HepG2 (cell line): ENCODE measurements at regions not wholly inside any gene's neighbourhood (a gene's known extent, or its start where the extent isn't known, plus 50 kb on each side); places are given as distances from the start of the nearest gene placed in this dataset.

Experiments used
- ATAC-seq: fragments of 200-7000 bp; cut with Tn5 transposase; 3 replicates; pipeline ENCODE4 v1.9.1; 2020; ENCODE audit warnings: mild to moderate bottlenecking, moderate library complexity
- BruUV-seq: library from RNA; stranded (reverse); fragments of 400-500 nt; replicated peaks from 2 replicates; lab custom pipeline; 2021; lab: Mats Ljungman, UMichigan
- CTCF ChIA-PET: fragments of 300-600 bp; formaldehyde crosslinking; extraction: SDS; loops from one replicate; lab custom pipeline; 2021; ENCODE audit warnings: low total read pairs, inconsistent platforms, low intra/inter-chr PET ratio; lab: Yijun Ruan, JAX
- POLR2A ChIA-PET: fragments of 350-600 bp; sonication (Branson Sonifier 250); formaldehyde crosslinking; loops from one replicate; lab custom pipeline; 2020; ENCODE audit warnings: antibody characterized with exemption, inconsistent platforms; lab: Yijun Ruan, JAX
- DNase-seq: peaks from one replicate; pipeline ENCODE4 v3.0.0-alpha.2; 2015; ENCODE audit warnings: low spot score
- FAIRE-seq: peaks from 3 replicates; lab custom pipeline; 2011; peaks lifted over from hg19 to GRCh38; lab: Jason Lieb, UNC
- H2AFZ ChIP-seq: one replicate; pipeline ENCODE4 v1.6.1; 2011; ENCODE audit warnings: low read length, inconsistent platforms
- H3K27ac ChIP-seq: fragments of 300-600 bp; 3 replicates; pipeline ENCODE4 v1.8.0; 2011; ENCODE audit warnings: mixed run types, mild to moderate bottlenecking, mixed read lengths, low read length, inconsistent platforms; ENCODE audit not compliant: insufficient read depth; ENCODE audit errors: extremely low read length
- H3K27me3 ChIP-seq, 2 experiments: fragments of 200-600 bp in 1 of 2; 2 replicates in 1 of 2; 3 replicates in 1 of 2; pipeline versions ENCODE4 v1.6.0 to v1.8.0; 2011; ENCODE audit warnings: low read length in 2 of 2, mild to moderate bottlenecking in 2 of 2, moderate library complexity in 2 of 2, inconsistent platforms in 1 of 2; ENCODE audit not compliant: insufficient read depth in 2 of 2, control insufficient read depth in 1 of 2
- H3K36me3 ChIP-seq, 2 experiments: fragments of 200-600 bp in 1 of 2; replicated peaks in 1 of 2; 2 replicates in 1 of 2; 3 replicates in 1 of 2; pipeline versions ENCODE4 v1.5.1 to v1.8.0; 2011; ENCODE audit warnings: low read length in 2 of 2, inconsistent platforms in 1 of 2; ENCODE audit not compliant: insufficient read depth in 2 of 2, control insufficient read depth in 1 of 2
- H3K4me1 ChIP-seq: 2 replicates; pipeline ENCODE4 v1.5.1; 2012; ENCODE audit warnings: low read length, inconsistent platforms; ENCODE audit not compliant: insufficient read depth
- H3K4me2 ChIP-seq: 2 replicates; pipeline ENCODE4 v1.6.0; 2011; ENCODE audit warnings: low read depth, low read length, inconsistent platforms
- H3K4me3 ChIP-seq, 3 experiments: fragments of 200-600 bp in 1 of 3; sonication (generic), shearing (Covaris generic) in 1 of 3; replicated peaks in 1 of 3; 2 replicates each; pipeline ENCODE4 v1.5.1; 2011 to 2016; ENCODE audit warnings: low read length in 3 of 3, inconsistent platforms in 2 of 3, low read depth in 2 of 3, mild to moderate bottlenecking in 2 of 3, control low read depth in 1 of 3, mixed read lengths in 1 of 3; ENCODE audit not compliant: insufficient read depth in 1 of 3
- H3K79me2 ChIP-seq: one replicate; pipeline ENCODE4 v1.6.1; 2011; ENCODE audit warnings: low read length, inconsistent platforms; ENCODE audit not compliant: insufficient read depth
- H3K9ac ChIP-seq: 2 replicates; pipeline ENCODE4 v1.6.0; 2011; ENCODE audit warnings: mild to moderate bottlenecking, low read depth, low read length, inconsistent platforms; ENCODE audit not compliant: insufficient read depth
- H3K9me3 ChIP-seq: 2 replicates; pipeline ENCODE4 v1.5.1; 2012; ENCODE audit warnings: mild to moderate bottlenecking, low read length
- H4K20me1 ChIP-seq: 2 replicates; pipeline ENCODE4 v1.6.0; 2011; ENCODE audit warnings: inconsistent platforms, mild to moderate bottlenecking, low read length, moderate library complexity; ENCODE audit not compliant: insufficient read depth
- E2F2 ChIP-seq: sonication (generic); formaldehyde crosslinking; IDR thresholded peaks from 2 replicates; pipeline ENCODE4 v1.4.0; 2020; ENCODE audit warnings: missing genetic modification reagents, borderline replicate concordance
- MAFK ChIP-seq, 2 experiments: IDR thresholded peaks in 1 of 2; conservative IDR thresholded peaks in 1 of 2; 2 replicates each; pipeline ENCODE4 v1.6.1; 2011; ENCODE audit warnings: improper control_type of control experiment in 2 of 2, low read length in 2 of 2
- NFKBIZ ChIP-seq: IDR thresholded peaks from 2 replicates; pipeline ENCODE4 v1.6.1; 2018; ENCODE audit warnings: missing genetic modification reagents, missing compliant biosample characterization
- RARG ChIP-seq: sonication (generic); formaldehyde crosslinking; IDR thresholded peaks from 2 replicates; pipeline ENCODE4 v1.4.0; 2020; ENCODE audit warnings: low read depth, mild to moderate bottlenecking, missing genetic modification reagents
- WIZ ChIP-seq: sonication (generic); formaldehyde crosslinking; IDR thresholded peaks from 2 replicates; pipeline ENCODE4 v1.5.1; 2020; ENCODE audit warnings: mild to moderate bottlenecking, missing genetic modification reagents
- XBP1 ChIP-seq: sonication (generic); formaldehyde crosslinking; IDR thresholded peaks from 2 replicates; pipeline ENCODE4 v1.5.0; 2020; ENCODE audit warnings: missing genetic modification reagents
- ZBTB44 ChIP-seq: sonication (generic); formaldehyde crosslinking; IDR thresholded peaks from 2 replicates; pipeline ENCODE4 v1.4.0; 2020; ENCODE audit warnings: missing genetic modification reagents
- ZBTB7B ChIP-seq: sonication (generic); formaldehyde crosslinking; IDR thresholded peaks from 2 replicates; pipeline ENCODE4 v1.4.0; 2020; ENCODE audit warnings: missing genetic modification reagents
- ZNF670 ChIP-seq: sonication (generic); formaldehyde crosslinking; IDR thresholded peaks from 2 replicates; pipeline ENCODE4 v1.8.0; 2022; ENCODE audit warnings: mild to moderate bottlenecking, missing genetic modification reagents, borderline replicate concordance
- ZSCAN9 ChIP-seq: IDR thresholded peaks from 2 replicates; pipeline ENCODE4 v1.6.1; 2016; ENCODE audit warnings: borderline replicate concordance
- WGBS: methylation state at CpG from one replicate; pipeline ENCODE4 v1.1.6; 2017; ENCODE audit warnings: low lambda C conversion rate; 5-methylcytosine and 5-hydroxymethylcytosine counted together
- in situ Hi-C: cut with HindIII; loops from 2 replicates; pipeline ENCODE4 v1.10.0; 2017; ENCODE audit warnings: low pct_unique_long_range_greater_than_20kb; ENCODE audit not compliant: extremely low pct_ligation_motif_present
- intact Hi-C: fragments of 100-400 bp; cut with micrococcal nuclease; formaldehyde crosslinking; loops from one replicate; pipeline ENCODE4 v1.10.0; 2022; ENCODE audit not compliant: unreplicated experiment

- no peak overlapping the region for H3K9ac ChIP-seq
- CTCF ChIA-PET = no interaction called here
- no peaks in the 10 kb centered on the region for H4K20me1 ChIP-seq
- in situ Hi-C loops = no loop called here
- intact Hi-C loops = no loop called here
- no peak overlapping the region for H3K4me3 ChIP-seq
- no peak for FAIRE-seq
- no peaks in the 10 kb centered on the region for H3K36me3 ChIP-seq
- H3K4me1 ChIP-seq = no peaks in the 10 kb centered on the region
- no peak for ATAC-seq
- no peak for DNase-seq
- no TSS peak for BruUV-seq
- peaks cover 26% of the 10 kb centered on the region for H3K9me3 ChIP-seq
- no peak overlapping the region for H2AFZ ChIP-seq
- POLR2A ChIA-PET = no interaction called here
- H3K4me2 ChIP-seq = no peak overlapping the region
- H3K79me2 ChIP-seq = no peaks in the 10 kb centered on the region
- WGBS = 59% methylated on average over 2 of the region's 2 CpGs
- H3K27ac ChIP-seq = no peak overlapping the region
- TF ChIP-seq MAFK (conservative IDR thresholded peaks at IDR 0.05 in 1 of 2, IDR thresholded peaks at IDR 0.05 in 1 of 2; ENCODE audit: low read length in 2 of 2) = no peak
- TF ChIP-seq ZNF670 (CRISPR knock-in tag) = no peak
- no peak for TF ChIP-seq WIZ (CRISPR knock-in tag)
- no peak for TF ChIP-seq E2F2 (CRISPR knock-in tag)
- no peak for TF ChIP-seq ZSCAN9 (CRISPR knock-in tag)
- TF ChIP-seq NFKBIZ = no peak
- TF ChIP-seq XBP1 (CRISPR knock-in tag) = no peak
- TF ChIP-seq ZBTB7B (CRISPR knock-in tag) = no peak
- no peak for TF ChIP-seq ZBTB44 (CRISPR knock-in tag)
- no peak for TF ChIP-seq RARG (CRISPR knock-in tag)
- TF ChIP-seq, all 625 proteins: peak for 0
- H3K27me3 ChIP-seq = no peaks in the 10 kb centered on the region
These were observed 220.0 kb downstream of the C3orf38 start for GRCh38 chr3:88369767-88370166.
